ENCODE measurements at regions not wholly inside any gene's neighbourhood (a gene's known extent, or its start where the extent isn't known, plus 50 kb on each side); places are given as distances from the start of the nearest gene placed in this dataset.

GRCh38 chr4:158996669-158997074 lies 106.2 kb upstream of the RAPGEF2 start:
- TF ChIP-seq POLR2A (IDR thresholded peaks at IDR 0.05; ENCODE audit: low read length) (no peak), GATA1 (IDR thresholded peaks at IDR 0.05; ENCODE audit: low read depth, low read length) (no peak)
